ENCODE measurements at regions not wholly inside any gene's neighbourhood (a gene's known extent, or its start where the extent isn't known, plus 50 kb on each side); places are given as distances from the start of the nearest gene placed in this dataset.

DNA sequence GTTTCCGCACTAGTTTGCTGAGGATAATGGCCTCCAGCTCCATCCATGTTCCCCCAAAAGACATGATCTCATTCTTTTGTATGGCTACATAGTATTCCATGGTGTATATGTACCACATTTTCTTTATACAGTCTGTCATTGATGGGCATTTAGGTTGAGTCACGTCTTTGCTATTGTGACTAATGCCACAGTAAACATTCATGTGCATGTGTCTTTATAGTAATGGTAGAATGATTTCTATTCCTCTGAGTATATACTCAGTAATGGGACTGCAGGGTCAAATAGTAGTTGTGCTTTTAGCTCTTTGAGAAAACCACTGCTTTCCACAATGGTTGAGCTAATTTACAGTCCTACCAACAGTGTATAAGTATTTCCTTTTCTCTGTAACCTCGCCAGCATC lies 78.3 kb upstream of the BCL9 start:
- no peak for DNase-seq (ENCODE audit: low spot score)

DNA sequence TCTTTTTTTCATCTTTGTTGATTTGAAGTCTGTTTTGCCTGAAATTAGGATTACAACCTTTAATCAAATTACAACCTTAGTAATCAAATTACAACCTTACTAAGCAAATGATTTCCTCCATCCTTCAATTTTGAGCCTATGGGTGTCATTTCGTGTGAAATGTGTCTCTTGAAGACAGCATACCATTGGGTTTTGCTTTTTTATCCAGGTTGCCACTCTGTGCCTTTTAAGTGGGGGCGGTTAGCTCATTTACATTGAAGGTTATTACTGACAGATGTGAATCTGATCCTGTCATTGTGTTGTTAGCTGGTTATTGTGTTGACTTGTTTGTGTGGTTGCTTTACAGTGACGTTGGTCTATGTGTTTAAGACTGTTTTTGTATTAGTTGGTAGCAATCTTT lies 74.8 kb upstream of the BCL9 start:
- no peak for DNase-seq (ENCODE audit: low spot score)

DNA sequence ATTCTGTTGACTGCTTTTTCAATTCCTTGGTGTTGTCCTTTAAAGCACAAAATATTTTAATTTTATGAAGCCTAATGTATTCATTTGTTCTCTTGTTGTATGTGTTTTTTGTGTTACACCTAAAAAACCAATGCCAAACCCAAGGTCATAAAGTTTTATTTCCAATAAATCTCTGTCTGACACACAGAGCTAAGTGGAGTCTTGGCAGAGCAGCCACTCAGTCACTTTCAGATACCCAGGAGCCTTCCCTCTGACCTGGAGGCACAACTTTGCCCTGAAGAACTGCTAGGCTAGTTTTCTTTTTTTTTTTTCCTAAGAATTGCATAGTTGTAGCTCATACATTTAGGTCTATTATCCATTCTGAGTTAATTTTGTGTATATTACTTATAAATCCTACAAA lies 71.2 kb upstream of the BCL9 start:
- no peak for DNase-seq (ENCODE audit: low spot score)

DNA sequence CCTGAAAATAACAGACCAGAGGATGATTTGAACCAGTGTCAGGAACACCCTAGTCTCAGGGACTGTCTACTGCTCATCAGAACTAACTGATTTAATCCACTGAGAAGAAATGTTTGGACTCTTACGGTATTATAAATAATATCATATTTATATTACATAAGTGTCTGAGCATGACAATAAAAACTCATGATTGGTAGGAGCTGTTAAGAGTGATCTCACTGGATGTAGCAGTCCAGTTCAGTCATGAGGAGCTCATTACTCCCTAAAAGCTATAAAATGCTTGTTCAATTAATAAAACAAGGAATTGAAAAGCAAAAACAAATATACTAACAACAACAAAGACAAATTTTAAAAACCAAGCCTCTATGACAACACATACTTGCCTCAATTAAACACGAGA lies 68.8 kb upstream of the BCL9 start:
- no peak for DNase-seq (ENCODE audit: low spot score)

DNA sequence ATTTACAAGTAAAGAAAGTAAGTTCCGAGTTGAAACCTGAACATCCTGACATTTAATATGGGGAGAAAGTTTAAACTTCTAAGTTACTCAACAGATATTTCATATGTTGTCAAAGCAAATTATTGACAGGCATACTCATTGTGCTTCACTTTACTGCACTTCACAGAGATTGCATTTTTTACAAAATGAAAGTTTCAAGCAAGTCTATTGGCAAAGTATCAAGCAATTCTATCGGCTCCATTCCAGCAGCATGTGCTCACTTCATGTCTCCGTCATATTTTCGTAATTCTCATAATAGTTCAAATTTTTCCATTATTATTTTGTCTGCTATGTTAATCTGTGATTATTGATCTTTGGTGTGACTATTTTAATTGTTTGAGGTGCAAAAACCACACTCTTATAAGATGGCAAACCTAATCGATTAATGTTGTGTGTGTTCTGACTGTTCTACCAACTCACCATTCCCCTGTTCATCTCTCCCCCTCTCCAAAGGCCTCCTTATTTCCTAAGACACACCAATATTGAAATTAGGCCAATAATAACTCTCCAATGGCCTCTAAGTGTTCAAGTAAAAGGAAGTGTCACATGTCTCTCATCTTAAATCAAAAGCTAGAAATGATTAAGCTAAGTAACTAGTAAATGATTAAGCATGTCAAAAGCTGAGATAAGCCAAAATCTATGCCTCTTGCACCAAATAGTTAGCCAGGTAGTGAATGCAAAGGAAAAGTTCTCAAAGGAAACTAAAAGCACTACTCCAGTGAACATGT lies 68.2 kb upstream of the BCL9 start:
- DNase-seq (ENCODE audit: low spot score) = no peak

DNA sequence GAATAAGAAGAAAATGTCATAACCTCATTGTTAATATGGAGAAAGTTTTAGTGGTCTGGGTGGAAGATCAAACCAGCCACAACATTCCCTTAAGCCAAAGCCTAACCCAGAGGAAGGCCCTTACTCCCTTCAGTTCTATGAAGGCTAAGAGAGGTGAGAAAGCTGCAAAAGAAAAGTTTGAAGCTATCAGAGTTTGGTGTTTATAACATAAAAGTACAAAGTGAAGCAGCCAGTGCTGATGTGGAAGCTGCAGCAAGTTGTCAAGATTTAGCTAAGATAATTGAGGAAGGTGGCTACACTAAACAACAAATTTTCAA lies 67.6 kb upstream of the BCL9 start:
- no peak for DNase-seq (ENCODE audit: low spot score)

DNA sequence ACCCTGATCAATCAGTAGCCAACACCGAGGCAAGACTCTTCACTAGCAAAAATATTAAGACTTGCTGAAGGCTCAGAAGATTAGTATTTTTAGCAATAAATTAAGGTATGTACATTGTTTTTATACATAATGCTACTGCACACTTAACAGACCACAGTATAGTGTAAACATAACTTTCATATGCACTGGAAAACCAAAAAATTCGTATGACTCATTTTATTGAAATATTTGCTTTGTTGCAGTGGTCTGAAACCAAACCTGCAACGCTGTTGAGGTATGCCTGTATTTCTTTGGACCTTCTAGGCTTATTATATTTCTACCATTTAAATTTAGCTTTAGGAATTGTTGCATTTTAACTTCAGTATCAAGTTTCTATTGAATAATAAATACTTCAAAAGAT lies 65.8 kb upstream of the BCL9 start:
- no peak for DNase-seq (ENCODE audit: low spot score)

DNA sequence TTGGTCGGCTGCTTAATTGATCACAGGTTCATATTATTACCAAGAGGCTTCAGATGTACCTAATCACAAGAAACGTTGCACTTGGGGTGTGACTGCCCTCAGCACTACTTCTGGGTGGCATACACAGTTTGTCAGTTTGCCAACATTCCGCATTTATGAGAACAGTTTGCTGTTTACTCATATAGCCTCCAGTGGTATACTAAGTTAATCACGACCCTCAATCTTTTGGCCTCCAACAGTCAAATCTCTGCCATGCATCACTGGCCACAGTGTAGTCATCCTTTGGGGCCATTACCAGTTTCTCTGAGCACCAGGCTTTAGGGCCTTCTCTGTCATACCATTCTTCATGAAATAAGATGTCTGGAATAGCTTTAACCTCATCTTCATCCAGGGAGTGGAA lies 62.8 kb upstream of the BCL9 start:
- no peak for DNase-seq (ENCODE audit: low spot score)

DNA sequence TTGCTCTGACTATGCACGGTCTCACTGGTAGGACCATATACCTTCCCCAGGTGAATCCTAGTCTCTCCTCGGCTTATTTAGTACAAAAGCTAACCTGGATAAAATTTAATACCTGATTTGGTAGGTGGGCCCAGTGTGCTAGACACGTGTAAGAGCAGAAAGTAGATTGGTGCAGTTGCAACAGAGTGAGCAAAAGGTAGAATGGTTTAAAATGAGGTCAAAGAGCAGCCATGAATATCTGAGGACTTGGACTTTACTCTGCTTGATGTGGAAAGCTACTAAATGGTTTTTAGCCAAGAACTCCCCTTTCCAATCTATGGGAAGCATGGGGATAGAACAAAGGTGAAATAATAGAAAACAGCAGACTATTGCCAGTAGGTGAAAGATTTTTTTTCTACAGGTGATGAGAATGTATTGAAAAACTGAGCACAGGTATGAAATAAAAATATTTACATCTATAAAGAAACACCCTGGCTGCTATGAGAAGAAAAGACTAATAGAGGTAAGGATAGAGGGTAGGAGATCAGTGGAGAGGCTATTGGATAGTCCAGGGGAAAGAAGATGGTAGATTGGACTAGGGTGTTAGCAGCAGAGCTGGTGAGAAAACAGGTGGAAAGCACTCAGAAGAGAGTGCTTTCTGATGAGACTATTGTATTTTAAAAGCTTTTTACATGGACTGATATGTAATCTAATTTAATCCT lies 61.3 kb upstream of the BCL9 start:
- DNase-seq (ENCODE audit: low spot score) = no peak

DNA sequence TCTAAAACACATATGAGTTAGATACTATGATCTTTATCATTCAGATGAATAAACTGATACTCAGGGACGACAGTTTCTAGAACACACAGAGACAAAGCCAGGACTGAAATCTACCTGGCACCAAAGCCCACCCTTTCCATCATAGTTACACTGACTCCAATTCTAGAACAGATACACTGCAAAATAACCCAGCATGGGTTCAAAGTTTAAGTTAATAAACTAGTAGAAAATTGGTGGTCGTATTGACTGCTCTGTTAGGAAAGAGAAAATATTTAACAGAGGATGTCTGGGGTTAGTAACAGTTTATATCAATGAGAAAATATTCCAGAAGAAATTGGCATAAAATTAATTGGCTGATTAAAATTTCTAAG lies 60.8 kb upstream of the BCL9 start:
- DNase-seq (ENCODE audit: low spot score) = no peak

DNA sequence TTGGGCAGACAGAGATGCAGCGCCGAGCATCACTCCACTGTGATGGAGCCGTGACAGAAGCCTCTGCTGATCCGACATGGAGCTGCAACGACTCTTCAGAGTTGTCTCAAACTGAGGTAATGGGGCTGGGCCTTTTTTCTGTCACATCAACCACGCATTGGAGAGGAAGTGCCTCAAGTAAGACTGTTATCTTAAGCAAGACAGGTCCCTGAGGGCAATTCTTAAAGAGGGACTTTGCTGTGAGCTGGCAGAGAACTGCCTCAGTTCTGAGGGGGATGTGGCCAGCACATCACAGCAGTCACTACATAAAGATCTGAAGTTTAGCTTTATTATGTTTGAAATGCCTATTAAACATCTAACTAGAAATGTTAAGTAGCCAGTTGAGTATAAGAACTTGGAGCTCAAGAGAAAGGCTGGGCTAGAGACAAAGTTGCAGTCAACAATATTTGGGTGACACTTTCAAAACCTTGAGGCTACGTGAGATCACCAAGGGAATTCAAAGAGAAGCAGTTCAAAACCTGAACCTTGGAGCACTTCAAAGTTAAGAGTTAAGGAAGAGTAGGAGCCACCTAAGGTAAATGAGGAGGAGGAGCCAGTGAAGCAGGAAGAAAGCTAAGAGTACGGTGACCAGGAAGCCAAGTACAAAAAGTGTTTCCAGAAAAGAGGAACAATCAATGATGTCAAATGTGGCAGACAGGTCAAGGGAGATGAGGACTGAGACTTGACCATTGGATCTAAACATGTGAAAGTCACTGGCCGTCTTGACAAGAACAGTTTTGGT lies 54.2 kb upstream of the BCL9 start:
- no peak for DNase-seq (ENCODE audit: low spot score)

DNA sequence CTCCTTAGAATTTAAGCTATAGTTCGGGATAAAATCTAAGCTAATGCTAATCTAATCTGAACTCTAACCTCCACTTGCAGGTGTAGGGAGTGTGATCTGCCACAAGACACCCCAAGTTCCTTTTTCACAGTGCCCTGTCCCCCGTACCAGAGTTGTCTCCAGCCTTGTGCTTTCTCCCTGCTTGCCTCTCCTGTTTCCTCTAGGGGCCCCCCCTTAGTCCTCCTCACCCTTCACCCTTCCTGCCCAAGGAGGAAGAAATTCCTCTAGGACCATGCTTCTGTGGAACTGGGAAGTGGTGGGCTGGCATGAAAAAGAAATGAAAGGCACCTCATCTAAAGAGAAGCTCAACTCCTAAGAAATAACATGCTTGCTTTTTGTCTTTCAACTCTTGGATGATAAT lies 50.2 kb upstream of the BCL9 start:
- DNase-seq (ENCODE audit: low spot score) = no peak
